ENCODE measurements at regions not wholly inside any gene's neighbourhood (a gene's known extent, or its start where the extent isn't known, plus 50 kb on each side); places are given as distances from the start of the nearest gene placed in this dataset.

DNA sequence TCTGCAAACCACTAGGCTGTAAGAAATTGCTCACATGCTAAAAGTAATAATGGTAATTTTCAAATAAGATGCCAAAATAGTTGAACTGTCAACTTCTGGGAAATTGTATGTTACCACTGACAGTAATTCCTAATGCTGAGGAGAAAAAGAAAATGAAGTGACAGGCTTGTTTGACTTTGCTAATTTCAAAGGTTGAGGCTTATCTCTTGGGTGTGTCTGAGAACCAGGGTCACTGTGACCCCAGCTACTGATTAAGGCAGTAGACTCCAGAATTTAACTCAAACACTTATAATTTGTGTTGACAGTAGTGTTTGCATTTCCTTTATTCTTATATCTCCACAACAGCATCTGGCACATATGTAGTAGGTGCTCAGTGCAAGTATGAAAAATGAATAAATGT lies 74.6 kb upstream of the PDZRN3 start:
- Histone ChIP-seq H3K36me3 (ENCODE audit: control insufficient read depth in 1 of 2, insufficient read depth in 2 of 2, low read length in 2 of 2) (no peaks in the 10 kb centered on the region), H2BK120ac (ENCODE audit: insufficient read depth, low read length, poor library complexity) (no peak overlapping the region), H3K18ac (ENCODE audit: low read length) (no peak overlapping the region), H3K9me3 (ENCODE audit: insufficient read depth, low read depth, low read length) (no peaks in the 10 kb centered on the region), H2AK5ac (ENCODE audit: low read length) (no peak overlapping the region), H3K4me3 (ENCODE audit: low read depth, low read length) (no peak overlapping the region), H3K4me1 (ENCODE audit: control insufficient read depth in 1 of 2, insufficient read depth in 2 of 2, low read length in 2 of 2) (no peaks in the 10 kb centered on the region), H2AFZ (ENCODE audit: insufficient read depth, low read length, poor library complexity) (no peak overlapping the region), H2BK5ac (ENCODE audit: low read depth, low read length, poor library complexity) (no peak overlapping the region), H2BK12ac (ENCODE audit: low read length) (no peak overlapping the region), H3K79me1 (ENCODE audit: low read length) (no peaks in the 10 kb centered on the region), H3K23ac (ENCODE audit: low read length) (no peak overlapping the region), H3K79me2 (ENCODE audit: control insufficient read depth, insufficient read depth, low read length, poor library complexity) (no peaks in the 10 kb centered on the region), H4K91ac (ENCODE audit: low read depth, low read length) (no peak overlapping the region), H4K8ac (ENCODE audit: low read depth, low read length) (no peak overlapping the region), H3K4ac (ENCODE audit: low read depth, low read length) (no peak overlapping the region), H3K27ac (ENCODE audit: low read depth, low read length) (no peak overlapping the region), H3K9ac (ENCODE audit: low read length) (no peak overlapping the region), H3K27me3 (ENCODE audit: insufficient read depth, low read length) (no peaks in the 10 kb centered on the region), H4K12ac (ENCODE audit: low read depth, low read length) (no peak overlapping the region), H3K4me2 (ENCODE audit: low read length) (no peak overlapping the region), H3K14ac (ENCODE audit: low read length) (no peak overlapping the region)
- no peak for DNase-seq

DNA sequence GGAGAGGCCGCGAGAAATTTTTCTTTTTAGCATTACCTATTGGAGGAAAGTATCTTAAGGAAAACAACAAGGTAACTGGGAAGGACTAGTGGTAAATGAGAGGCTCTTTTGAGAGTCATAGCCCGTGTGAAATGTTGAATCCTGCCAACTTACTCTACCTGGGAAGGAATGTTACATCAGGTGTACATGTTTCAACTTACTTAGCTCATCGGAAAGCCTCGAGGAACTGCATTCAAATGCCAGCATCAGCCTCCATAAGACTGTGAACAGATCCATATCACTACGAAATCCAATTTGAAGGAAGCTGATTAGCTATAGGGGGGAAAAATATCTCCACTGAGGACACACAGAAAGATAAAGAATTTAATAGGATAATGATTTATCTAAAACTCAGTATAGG lies 72.3 kb upstream of the PDZRN3 start:
- no peak overlapping the region for H4K91ac ChIP-seq (ENCODE audit: low read depth, low read length)
- H3K18ac ChIP-seq (ENCODE audit: low read length) = no peak overlapping the region
- H2BK5ac ChIP-seq (ENCODE audit: low read depth, low read length, poor library complexity) = no peak overlapping the region
- no peak overlapping the region for H3K27ac ChIP-seq (ENCODE audit: low read depth, low read length)
- H2BK12ac ChIP-seq (ENCODE audit: low read length) = no peak overlapping the region
- H3K14ac ChIP-seq (ENCODE audit: low read length) = no peak overlapping the region
- no peak overlapping the region for H4K8ac ChIP-seq (ENCODE audit: low read depth, low read length)
- H3K79me1 ChIP-seq (ENCODE audit: low read length) = no peaks in the 10 kb centered on the region
- H3K79me2 ChIP-seq (ENCODE audit: control insufficient read depth, insufficient read depth, low read length, poor library complexity) = no peaks in the 10 kb centered on the region
- no CpG with 5 or more reads among the region's 6 CpGs for WGBS (ENCODE audit: extremely low coverage, insufficient coverage, insufficient read length)
- no peak overlapping the region for H3K4me3 ChIP-seq (ENCODE audit: low read depth, low read length)
- H3K23ac ChIP-seq (ENCODE audit: low read length) = no peak overlapping the region
- H2AK5ac ChIP-seq (ENCODE audit: low read length) = no peak overlapping the region
- H3K4ac ChIP-seq (ENCODE audit: low read depth, low read length) = no peak overlapping the region
- no peaks in the 10 kb centered on the region for H3K36me3 ChIP-seq (ENCODE audit: control insufficient read depth in 1 of 2, insufficient read depth in 2 of 2, low read length in 2 of 2)
- H3K9me3 ChIP-seq (ENCODE audit: insufficient read depth, low read depth, low read length) = no peaks in the 10 kb centered on the region
- no peak overlapping the region for H2AFZ ChIP-seq (ENCODE audit: insufficient read depth, low read length, poor library complexity)
- no peak overlapping the region for H3K9ac ChIP-seq (ENCODE audit: low read length)
- DNase-seq = peak; percentile 5 to 57
- H3K27me3 ChIP-seq (ENCODE audit: insufficient read depth, low read length) = no peaks in the 10 kb centered on the region
- no peak overlapping the region for H2BK120ac ChIP-seq (ENCODE audit: insufficient read depth, low read length, poor library complexity)
- no peak overlapping the region for H4K12ac ChIP-seq (ENCODE audit: low read depth, low read length)
- no peak overlapping the region for H3K4me2 ChIP-seq (ENCODE audit: low read length)
- no peaks in the 10 kb centered on the region for H3K4me1 ChIP-seq (ENCODE audit: control insufficient read depth in 1 of 2, insufficient read depth in 2 of 2, low read length in 2 of 2)

DNA sequence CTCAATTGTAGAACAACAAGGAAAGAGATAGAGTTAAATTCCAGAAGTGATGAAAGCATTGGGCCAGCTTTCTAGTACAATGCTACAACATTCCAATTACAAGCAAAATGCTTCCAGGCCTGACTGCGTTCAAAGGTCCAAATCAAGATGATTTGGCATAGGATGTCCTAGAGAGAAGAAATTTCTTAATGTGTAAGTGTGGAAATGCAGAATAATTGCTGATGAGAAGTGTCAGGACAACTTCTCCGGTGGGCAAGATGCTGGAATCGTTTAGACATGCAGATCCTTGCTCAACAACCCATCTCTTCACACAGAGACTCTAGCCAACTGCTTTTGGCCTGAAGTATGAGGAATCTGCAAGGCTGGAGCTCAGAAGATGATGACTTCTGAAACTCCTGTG lies 71.1 kb upstream of the PDZRN3 start:
- no peak for DNase-seq
- Histone ChIP-seq H2AK5ac (ENCODE audit: low read length) (no peak overlapping the region), H2BK5ac (ENCODE audit: low read depth, low read length, poor library complexity) (no peak overlapping the region), H3K9me3 (ENCODE audit: insufficient read depth, low read depth, low read length) (no peaks in the 10 kb centered on the region), H2BK120ac (ENCODE audit: insufficient read depth, low read length, poor library complexity) (no peak overlapping the region), H3K18ac (ENCODE audit: low read length) (no peak overlapping the region), H3K9ac (ENCODE audit: low read length) (no peak overlapping the region), H4K12ac (ENCODE audit: low read depth, low read length) (no peak overlapping the region), H2AFZ (ENCODE audit: insufficient read depth, low read length, poor library complexity) (no peak overlapping the region), H3K79me2 (ENCODE audit: control insufficient read depth, insufficient read depth, low read length, poor library complexity) (no peaks in the 10 kb centered on the region), H3K4me1 (ENCODE audit: control insufficient read depth in 1 of 2, insufficient read depth in 2 of 2, low read length in 2 of 2) (no peaks in the 10 kb centered on the region), H3K27ac (ENCODE audit: low read depth, low read length) (no peak overlapping the region), H4K8ac (ENCODE audit: low read depth, low read length) (no peak overlapping the region), H3K4ac (ENCODE audit: low read depth, low read length) (no peak overlapping the region), H2BK12ac (ENCODE audit: low read length) (no peak overlapping the region), H3K14ac (ENCODE audit: low read length) (no peak overlapping the region), H3K4me3 (ENCODE audit: low read depth, low read length) (no peak overlapping the region), H3K23ac (ENCODE audit: low read length) (no peak overlapping the region), H3K36me3 (ENCODE audit: control insufficient read depth in 1 of 2, insufficient read depth in 2 of 2, low read length in 2 of 2) (no peaks in the 10 kb centered on the region), H3K27me3 (ENCODE audit: insufficient read depth, low read length) (no peaks in the 10 kb centered on the region), H4K91ac (ENCODE audit: low read depth, low read length) (no peak overlapping the region), H3K79me1 (ENCODE audit: low read length) (no peaks in the 10 kb centered on the region), H3K4me2 (ENCODE audit: low read length) (no peak overlapping the region)
- no CpG with 5 or more reads among the region's 3 CpGs for WGBS (ENCODE audit: extremely low coverage, insufficient coverage, insufficient read length)

DNA sequence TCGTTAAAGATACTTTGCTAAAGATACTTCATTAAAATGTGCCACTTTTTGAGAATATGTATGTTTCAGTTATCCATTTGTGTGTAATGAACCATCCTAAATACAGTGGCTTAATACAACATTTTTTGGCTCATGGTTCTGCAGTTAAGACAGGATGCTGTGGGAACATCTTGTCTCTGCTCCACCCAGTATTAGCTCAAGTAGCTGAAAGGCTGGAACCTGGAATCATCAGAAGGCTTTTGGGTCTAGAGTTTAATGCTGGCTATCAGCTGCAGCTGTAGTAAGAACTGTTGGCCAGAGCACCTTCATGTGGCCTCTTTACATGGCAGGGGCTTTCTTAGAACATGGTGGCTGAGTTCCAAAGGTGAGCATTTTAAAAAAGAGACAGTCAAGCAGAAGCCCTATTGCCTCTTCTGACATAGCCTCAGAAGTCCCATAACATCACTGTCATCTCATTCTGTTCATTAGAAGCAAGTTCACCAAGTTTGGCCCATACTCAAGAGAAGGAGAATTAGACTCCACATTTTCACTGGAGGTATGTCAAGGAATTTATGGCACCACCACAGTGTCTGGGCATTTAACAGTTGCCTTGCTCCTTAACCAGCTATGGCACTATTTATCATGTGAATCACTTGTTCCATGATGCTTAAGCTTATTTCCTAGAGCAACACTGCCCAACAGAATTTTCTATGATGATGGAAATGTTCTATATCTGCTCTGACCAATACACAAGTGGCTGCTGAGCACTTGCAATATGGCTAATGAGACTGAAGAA lies 70.4 kb upstream of the PDZRN3 start:
- Histone ChIP-seq H3K14ac (ENCODE audit: low read length) (no peak overlapping the region), H3K9ac (ENCODE audit: low read length) (no peak overlapping the region), H3K9me3 (ENCODE audit: insufficient read depth, low read depth, low read length) (no peaks in the 10 kb centered on the region), H2BK5ac (ENCODE audit: low read depth, low read length, poor library complexity) (no peak overlapping the region), H3K36me3 (ENCODE audit: control insufficient read depth in 1 of 2, insufficient read depth in 2 of 2, low read length in 2 of 2) (no peaks in the 10 kb centered on the region), H3K4me1 (ENCODE audit: control insufficient read depth in 1 of 2, insufficient read depth in 2 of 2, low read length in 2 of 2) (no peaks in the 10 kb centered on the region), H3K4ac (ENCODE audit: low read depth, low read length) (no peak overlapping the region), H3K4me2 (ENCODE audit: low read length) (no peak overlapping the region), H3K27ac (ENCODE audit: low read depth, low read length) (no peak overlapping the region), H2BK120ac (ENCODE audit: insufficient read depth, low read length, poor library complexity) (no peak overlapping the region), H2AK5ac (ENCODE audit: low read length) (no peak overlapping the region), H4K91ac (ENCODE audit: low read depth, low read length) (no peak overlapping the region), H2BK12ac (ENCODE audit: low read length) (no peak overlapping the region), H3K4me3 (ENCODE audit: low read depth, low read length) (no peak overlapping the region), H4K8ac (ENCODE audit: low read depth, low read length) (no peak overlapping the region), H3K23ac (ENCODE audit: low read length) (no peak overlapping the region), H2AFZ (ENCODE audit: insufficient read depth, low read length, poor library complexity) (no peak overlapping the region), H3K27me3 (ENCODE audit: insufficient read depth, low read length) (no peaks in the 10 kb centered on the region), H3K79me2 (ENCODE audit: control insufficient read depth, insufficient read depth, low read length, poor library complexity) (no peaks in the 10 kb centered on the region), H4K12ac (ENCODE audit: low read depth, low read length) (no peak overlapping the region), H3K79me1 (ENCODE audit: low read length) (no peaks in the 10 kb centered on the region), H3K18ac (ENCODE audit: low read length) (no peak overlapping the region)
- WGBS (ENCODE audit: extremely low coverage, insufficient coverage, insufficient read length) = no CpG with 5 or more reads among the region's 1 CpG
- no peak for DNase-seq

Measured in trophoblast cell (in vitro differentiated cells and primary cell).